ENCODE measurements at regions not wholly inside any gene's neighbourhood (a gene's known extent, or its start where the extent isn't known, plus 50 kb on each side); places are given as distances from the start of the nearest gene placed in this dataset.

DNA sequence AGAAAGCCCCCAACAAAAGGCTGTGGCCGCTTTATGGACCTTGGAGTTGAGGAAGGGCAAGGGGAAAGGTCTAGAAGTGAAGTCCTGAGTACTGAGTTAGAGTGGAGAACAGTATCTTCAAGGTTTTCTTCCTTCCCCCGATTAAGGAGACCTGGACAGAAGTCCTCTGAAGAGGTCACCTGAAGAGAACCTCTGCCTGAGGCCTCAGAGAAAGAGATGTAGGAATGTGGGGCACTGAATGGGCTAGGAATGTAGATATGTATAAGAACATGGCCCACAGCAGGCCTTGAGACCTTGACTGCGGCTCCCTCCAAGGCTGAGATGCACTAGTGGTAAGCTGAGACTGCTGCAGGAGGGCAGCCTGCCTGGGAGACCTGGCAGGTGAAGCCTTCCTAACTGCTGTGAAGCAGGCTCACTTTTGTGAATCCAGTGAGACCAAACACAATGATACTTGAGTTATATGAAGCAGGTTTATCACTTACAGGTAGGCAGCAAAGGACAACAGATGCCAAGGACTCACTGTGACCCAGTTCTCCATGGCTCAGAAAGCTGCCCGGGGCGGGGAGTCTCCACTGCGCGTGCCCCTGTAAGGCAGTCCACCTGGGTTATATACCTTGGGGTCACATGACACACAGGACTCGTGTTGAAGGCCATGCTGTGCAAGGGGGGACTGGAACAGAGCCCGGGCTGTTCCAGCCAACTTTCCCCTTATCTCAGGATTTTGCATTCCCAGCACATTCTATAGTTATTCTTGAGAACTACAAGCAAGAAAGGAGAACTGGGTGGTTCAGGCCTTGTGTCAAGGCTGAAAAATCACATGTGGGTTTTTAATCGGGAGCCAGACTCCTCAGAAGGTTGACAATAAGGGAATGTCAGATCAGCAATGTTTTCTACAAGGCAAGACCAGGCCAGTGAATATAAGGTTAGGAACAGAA, 78.8 kb upstream of the PPM1J start (continued):
- TF ChIP-seq, protein P1, sequence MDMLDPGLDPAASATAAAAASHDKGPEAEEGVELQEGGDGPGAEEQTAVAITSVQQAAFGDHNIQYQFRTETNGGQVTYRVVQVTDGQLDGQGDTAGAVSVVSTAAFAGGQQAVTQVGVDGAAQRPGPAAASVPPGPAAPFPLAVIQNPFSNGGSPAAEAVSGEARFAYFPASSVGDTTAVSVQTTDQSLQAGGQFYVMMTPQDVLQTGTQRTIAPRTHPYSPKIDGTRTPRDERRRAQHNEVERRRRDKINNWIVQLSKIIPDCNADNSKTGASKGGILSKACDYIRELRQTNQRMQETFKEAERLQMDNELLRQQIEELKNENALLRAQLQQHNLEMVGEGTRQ (CRISPR knock-in tag; IDR thresholded peaks at IDR 0.05) = peak; percentile 73
- no peak for TF ChIP-seq ESRRA (CRISPR knock-in tag; IDR thresholded peaks at IDR 0.05; ENCODE audit: borderline replicate concordance)

DNA sequence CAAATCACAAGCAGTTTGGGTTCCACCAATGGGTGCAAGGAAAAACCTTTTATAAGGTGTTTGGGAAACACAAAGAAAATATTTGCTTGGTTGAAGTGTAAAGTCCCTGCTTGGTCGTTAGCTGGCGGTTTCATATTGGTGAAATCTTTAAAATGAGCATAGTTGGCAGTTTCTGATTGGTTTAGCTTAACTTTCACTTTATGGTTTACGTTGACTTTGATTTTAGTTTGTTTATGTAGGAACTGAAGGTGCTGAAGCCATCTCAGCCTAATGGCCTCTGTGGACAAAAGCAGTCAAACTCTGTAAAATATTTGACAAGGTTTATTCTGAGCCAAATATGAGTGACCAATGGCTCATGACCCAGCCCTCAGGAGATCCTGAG, 76.6 kb upstream of the PPM1J start:
- Mint-ChIP-seq H3K9me3 (peaks cover 5% of the 10 kb centered on the region), H3K4me1 (peaks cover 63% of the 10 kb centered on the region), H3K27me3 (ENCODE audit: low read depth) (peaks cover 70% of the 10 kb centered on the region), H3K4me3 (no peak overlapping the region), H3K36me3 (no peaks in the 10 kb centered on the region; the same call in 1 of the 2 replicates), H3K27ac (no peak overlapping the region)
- ATAC-seq (no peak), DNase-seq (ENCODE audit: low spot score) (no peak)
- POLR2A ChIA-PET = no interaction called here
- TF ChIP-seq SMAD3 (CRISPR knock-in tag; IDR thresholded peaks at IDR 0.05; ENCODE audit: borderline replicate concordance) = no peak
- TF ChIP-seq, protein P2, sequence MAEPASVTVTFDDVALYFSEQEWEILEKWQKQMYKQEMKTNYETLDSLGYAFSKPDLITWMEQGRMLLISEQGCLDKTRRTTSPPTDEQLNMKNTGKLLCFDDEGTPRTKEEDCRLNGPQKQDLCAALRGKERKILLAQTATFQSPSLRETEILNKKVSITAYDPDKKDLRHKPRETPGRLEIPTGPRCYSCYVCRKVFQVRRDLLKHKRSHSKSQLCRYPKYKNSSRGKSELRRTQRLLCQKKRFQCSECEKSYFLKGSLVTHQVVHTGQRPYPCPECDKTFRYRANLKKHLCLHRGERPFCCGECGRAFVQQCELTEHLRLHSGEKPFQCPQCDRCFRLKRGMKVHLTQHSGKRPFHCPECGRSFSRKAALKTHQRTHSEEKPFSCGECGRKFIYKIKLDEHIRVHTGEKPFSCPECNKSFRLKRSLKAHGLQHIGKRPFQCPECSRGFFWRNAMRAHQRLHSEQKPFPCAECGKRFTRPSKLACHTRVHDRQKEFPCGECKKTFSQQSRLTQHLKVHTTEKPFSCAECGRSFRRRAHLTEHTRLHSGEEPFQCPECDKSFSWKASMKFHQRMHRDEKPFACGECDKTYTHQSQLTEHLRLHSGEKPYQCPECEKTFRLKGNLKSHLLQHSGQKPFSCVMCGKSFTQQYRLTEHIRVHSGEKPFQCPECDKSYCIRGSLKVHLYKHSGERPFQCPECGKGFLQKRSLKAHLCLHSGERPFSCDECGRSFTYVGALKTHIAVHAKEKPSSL (CRISPR knock-in tag; conservative IDR thresholded peaks at IDR 0.05) = no peak
- TF ChIP-seq, protein P3, sequence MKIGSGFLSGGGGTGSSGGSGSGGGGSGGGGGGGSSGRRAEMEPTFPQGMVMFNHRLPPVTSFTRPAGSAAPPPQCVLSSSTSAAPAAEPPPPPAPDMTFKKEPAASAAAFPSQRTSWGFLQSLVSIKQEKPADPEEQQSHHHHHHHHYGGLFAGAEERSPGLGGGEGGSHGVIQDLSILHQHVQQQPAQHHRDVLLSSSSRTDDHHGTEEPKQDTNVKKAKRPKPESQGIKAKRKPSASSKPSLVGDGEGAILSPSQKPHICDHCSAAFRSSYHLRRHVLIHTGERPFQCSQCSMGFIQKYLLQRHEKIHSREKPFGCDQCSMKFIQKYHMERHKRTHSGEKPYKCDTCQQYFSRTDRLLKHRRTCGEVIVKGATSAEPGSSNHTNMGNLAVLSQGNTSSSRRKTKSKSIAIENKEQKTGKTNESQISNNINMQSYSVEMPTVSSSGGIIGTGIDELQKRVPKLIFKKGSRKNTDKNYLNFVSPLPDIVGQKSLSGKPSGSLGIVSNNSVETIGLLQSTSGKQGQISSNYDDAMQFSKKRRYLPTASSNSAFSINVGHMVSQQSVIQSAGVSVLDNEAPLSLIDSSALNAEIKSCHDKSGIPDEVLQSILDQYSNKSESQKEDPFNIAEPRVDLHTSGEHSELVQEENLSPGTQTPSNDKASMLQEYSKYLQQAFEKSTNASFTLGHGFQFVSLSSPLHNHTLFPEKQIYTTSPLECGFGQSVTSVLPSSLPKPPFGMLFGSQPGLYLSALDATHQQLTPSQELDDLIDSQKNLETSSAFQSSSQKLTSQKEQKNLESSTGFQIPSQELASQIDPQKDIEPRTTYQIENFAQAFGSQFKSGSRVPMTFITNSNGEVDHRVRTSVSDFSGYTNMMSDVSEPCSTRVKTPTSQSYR (CRISPR knock-in tag; IDR thresholded peaks at IDR 0.05) = no peak
- TF ChIP-seq CBFB (CRISPR knock-in tag; IDR thresholded peaks at IDR 0.05; ENCODE audit: low read depth) = no peak
- no peak for TF ChIP-seq GRHL2 (CRISPR knock-in tag; IDR thresholded peaks at IDR 0.05; ENCODE audit: insufficient replicate concordance, severe bottlenecking)
- TF ChIP-seq, protein P4, sequence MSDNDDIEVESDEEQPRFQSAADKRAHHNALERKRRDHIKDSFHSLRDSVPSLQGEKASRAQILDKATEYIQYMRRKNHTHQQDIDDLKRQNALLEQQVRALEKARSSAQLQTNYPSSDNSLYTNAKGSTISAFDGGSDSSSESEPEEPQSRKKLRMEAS (CRISPR knock-in tag; IDR thresholded peaks at IDR 0.05) = no peak
- TF ChIP-seq, protein P5, sequence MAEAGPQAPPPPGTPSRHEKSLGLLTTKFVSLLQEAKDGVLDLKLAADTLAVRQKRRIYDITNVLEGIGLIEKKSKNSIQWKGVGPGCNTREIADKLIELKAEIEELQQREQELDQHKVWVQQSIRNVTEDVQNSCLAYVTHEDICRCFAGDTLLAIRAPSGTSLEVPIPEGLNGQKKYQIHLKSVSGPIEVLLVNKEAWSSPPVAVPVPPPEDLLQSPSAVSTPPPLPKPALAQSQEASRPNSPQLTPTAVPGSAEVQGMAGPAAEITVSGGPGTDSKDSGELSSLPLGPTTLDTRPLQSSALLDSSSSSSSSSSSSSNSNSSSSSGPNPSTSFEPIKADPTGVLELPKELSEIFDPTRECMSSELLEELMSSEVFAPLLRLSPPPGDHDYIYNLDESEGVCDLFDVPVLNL (CRISPR knock-in tag; IDR thresholded peaks at IDR 0.05; ENCODE audit: borderline replicate concordance, low read depth) = no peak
- no peak for TF ChIP-seq GABPB1 (CRISPR knock-in tag; IDR thresholded peaks at IDR 0.05)
- TF ChIP-seq TEAD1 (CRISPR knock-in tag; IDR thresholded peaks at IDR 0.05) = no peak
- no peak for TF ChIP-seq ELF4 (CRISPR knock-in tag; IDR thresholded peaks at IDR 0.05; ENCODE audit: low read depth)
- TF ChIP-seq FOXJ3 (CRISPR knock-in tag; IDR thresholded peaks at IDR 0.05; ENCODE audit: borderline replicate concordance) = no peak
- no peak for TF ChIP-seq TP53 (CRISPR knock-in tag; IDR thresholded peaks at IDR 0.05)
- CTCF ChIA-PET = interaction anchor here (0.6 to 2.0 kb wide), 5 partner anchors 13 to 108 kb away, joined by 3 to 8 read pairs (median 4); a partner anchor contains a TSS

Data from WTC11 (cell line).